Activated naive CD4-positive, alpha-beta T cell treated with anti-CD3 and anti-CD28 coated beads, Interleukin-2, amount 10 ng/mL, durations not matched to agents 7 days and 5 days (primary cell): ENCODE measurements at regions not wholly inside any gene's neighbourhood (a gene's known extent, or its start where the extent isn't known, plus 50 kb on each side); places are given as distances from the start of the nearest gene placed in this dataset.

ENCODE experiments used
- CTCF ChIA-PET: fragments of 350-600 bp; sonication (Branson Sonifier 250); formaldehyde crosslinking; loops from one replicate; lab custom pipeline; 2021; ENCODE audit warnings: antibody characterized with exemption; lab: Charles Lee
- DNase-seq: peaks from one replicate; pipeline ENCODE4 v3.0.0-alpha.2; 2020
- H3K27ac Mint-ChIP-seq: one replicate; pipeline ENCODE4 v1.8.0; 2021; ENCODE audit warnings: mild to moderate bottlenecking, moderate library complexity, mixed read lengths
- H3K27me3 Mint-ChIP-seq: one replicate; pipeline ENCODE4 v1.8.0; 2021; ENCODE audit warnings: mild to moderate bottlenecking, mixed read lengths
- H3K36me3 Mint-ChIP-seq: one replicate; pipeline ENCODE4 v1.8.0; 2021; ENCODE audit warnings: mixed read lengths
- H3K4me1 Mint-ChIP-seq: one replicate; pipeline ENCODE4 v1.8.0; 2021; ENCODE audit warnings: mixed read lengths
- H3K4me3 Mint-ChIP-seq: one replicate; pipeline ENCODE4 v1.8.0; 2021; ENCODE audit warnings: mild to moderate bottlenecking, moderate library complexity, mixed read lengths
- H3K9me3 Mint-ChIP-seq: one replicate; pipeline ENCODE4 v1.8.0; 2021; ENCODE audit warnings: mixed read lengths

- Mint-ChIP-seq H3K27me3 (no peaks in the 10 kb centered on the region), H3K27ac (no peak overlapping the region), H3K9me3 (peaks cover 4% of the 10 kb centered on the region), H3K36me3 (no peaks in the 10 kb centered on the region), H3K4me3 (no peak overlapping the region), H3K4me1 (no peaks in the 10 kb centered on the region)
- no peak for DNase-seq
- CTCF ChIA-PET, result no interaction called here
These were observed 882.9 kb upstream of the ADGRL2 start for GRCh38 chr1:80917826-80918225.

DNA sequence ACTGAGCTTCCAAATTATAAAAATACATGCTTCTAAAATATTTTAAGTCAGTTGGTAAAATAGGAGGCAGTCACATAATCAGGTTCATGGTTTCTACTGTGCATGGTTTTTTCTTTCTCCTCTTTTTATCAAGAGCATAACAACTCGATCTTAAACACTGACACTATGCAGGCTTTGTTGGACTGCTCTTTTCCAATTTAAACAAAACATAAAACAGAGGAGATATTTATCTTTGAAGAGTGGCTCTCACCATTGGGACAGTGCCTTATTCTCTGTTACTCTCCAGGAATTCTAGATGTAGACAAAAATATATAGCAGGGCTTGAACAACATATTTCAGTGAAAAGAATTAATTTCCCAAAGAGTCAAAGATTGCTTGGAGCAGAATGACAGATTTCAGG is 883.5 kb upstream of the ADGRL2 start:
- no peaks in the 10 kb centered on the region for H3K4me1 Mint-ChIP-seq
- CTCF ChIA-PET, result no interaction called here
- no peak overlapping the region for H3K27ac Mint-ChIP-seq
- H3K4me3 Mint-ChIP-seq, result no peak overlapping the region
- no peaks in the 10 kb centered on the region for H3K27me3 Mint-ChIP-seq
- no peaks in the 10 kb centered on the region for H3K36me3 Mint-ChIP-seq
- peaks cover 4% of the 10 kb centered on the region for H3K9me3 Mint-ChIP-seq
- DNase-seq, result no peak

DNA sequence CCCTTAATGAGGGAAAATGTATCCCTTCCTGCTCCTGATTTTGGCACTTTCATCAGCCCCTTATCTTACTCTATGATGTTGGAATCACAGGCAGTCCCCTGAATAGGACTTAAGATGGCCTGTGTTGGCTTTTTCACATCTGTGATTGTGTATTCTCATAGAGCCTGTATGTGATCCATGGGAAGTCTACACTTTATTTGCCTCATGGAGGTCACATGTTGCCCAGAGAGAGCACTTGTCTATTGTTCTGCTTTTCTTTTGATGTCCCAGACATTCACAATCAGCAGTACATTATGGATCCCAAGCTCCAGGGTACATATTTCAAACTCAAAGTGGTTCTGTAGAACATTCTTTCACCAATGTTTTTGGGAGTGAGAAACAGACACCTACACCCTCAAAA is 885.2 kb upstream of the ADGRL2 start:
- CTCF ChIA-PET, result no interaction called here
- Mint-ChIP-seq H3K27ac (no peak overlapping the region), H3K9me3 (peaks cover 1% of the 10 kb centered on the region), H3K4me1 (no peaks in the 10 kb centered on the region), H3K27me3 (no peaks in the 10 kb centered on the region), H3K36me3 (no peaks in the 10 kb centered on the region), H3K4me3 (no peak overlapping the region)
- DNase-seq, result no peak

DNA sequence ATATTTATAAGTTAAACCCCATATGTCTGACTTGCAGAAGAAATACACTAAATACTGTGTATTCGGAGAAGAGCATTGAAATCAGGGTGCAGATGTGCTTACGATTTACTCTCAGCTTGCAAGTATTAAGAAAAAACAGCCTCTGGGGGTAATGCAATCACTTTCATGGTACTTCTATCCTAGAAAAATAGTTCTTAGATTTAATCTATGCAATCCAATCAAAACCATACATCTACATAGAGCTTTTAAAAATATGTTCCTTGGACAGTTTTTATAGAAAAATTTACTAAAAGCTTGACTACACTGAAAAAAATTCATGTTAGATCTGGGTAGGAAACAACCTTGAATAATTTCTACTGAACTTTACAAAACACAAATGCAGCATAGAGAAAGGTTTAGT is 890.3 kb upstream of the ADGRL2 start:
- H3K9me3 Mint-ChIP-seq, result no peaks in the 10 kb centered on the region
- CTCF ChIA-PET, result no interaction called here
- H3K27me3 Mint-ChIP-seq, result no peaks in the 10 kb centered on the region
- no peak overlapping the region for H3K27ac Mint-ChIP-seq
- no peak for DNase-seq
- H3K36me3 Mint-ChIP-seq, result no peaks in the 10 kb centered on the region
- no peak overlapping the region for H3K4me3 Mint-ChIP-seq
- no peaks in the 10 kb centered on the region for H3K4me1 Mint-ChIP-seq

DNA sequence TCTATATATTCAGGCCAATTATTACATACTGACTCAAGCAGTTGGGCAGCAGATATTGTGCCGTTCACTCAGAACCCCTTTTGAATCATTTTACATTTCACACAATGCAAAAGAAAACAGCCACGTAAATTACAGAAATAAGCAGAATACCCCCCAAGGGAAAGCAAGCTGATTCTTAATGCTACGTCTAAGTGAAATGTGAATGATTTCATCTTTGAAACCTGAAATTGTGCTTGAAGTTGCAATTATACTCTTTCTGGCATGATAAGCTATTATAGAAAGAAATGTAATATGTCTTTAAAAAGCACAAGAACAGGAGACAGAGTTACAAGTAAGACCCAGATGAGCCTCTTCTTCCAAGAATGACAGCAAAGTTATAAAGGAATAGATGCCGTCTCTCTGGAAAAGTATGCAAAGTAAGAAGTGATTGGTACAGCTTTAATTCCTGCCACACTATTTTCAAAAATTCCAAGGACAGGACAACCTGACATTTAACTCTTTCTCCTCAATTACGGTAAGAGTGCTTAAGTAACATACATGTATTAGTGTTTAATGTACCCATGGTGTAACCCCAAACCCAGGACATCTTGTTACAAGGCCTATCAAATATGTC is 891.5 kb upstream of the ADGRL2 start:
- Mint-ChIP-seq H3K4me3 (no peak overlapping the region), H3K27ac (no peak overlapping the region), H3K9me3 (no peaks in the 10 kb centered on the region), H3K4me1 (no peaks in the 10 kb centered on the region), H3K27me3 (no peaks in the 10 kb centered on the region), H3K36me3 (no peaks in the 10 kb centered on the region)
- CTCF ChIA-PET, result no interaction called here
- no peak for DNase-seq

DNA sequence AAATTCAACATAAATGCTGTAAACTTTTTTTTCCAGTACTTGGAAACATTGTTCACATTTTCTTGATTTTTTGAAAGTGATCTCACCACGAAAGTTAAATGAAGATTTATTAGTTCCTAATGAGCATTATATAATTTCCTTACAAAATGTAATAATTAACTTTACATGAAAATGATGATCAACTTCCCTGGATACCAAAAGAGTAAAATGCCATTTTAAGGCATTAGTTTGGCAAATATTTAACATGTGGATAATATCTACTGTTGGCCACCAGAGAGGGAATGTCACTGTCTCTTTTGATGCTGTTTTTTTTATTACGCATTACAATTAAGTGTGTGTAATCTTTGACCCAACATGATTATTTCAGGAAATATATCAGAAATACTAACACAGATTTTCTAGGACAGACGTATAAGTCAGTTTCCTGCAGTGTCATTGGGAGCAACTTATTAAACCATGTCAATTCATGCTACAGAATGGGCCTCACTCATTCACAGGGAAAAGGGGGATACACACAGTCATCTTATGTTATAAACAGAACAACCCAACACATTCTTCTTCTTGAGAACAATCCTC is 903.9 kb upstream of the ADGRL2 start:
- no peak for DNase-seq
- Mint-ChIP-seq H3K27me3 (no peaks in the 10 kb centered on the region), H3K4me3 (no peak overlapping the region), H3K4me1 (no peaks in the 10 kb centered on the region), H3K36me3 (no peaks in the 10 kb centered on the region), H3K27ac (no peak overlapping the region), H3K9me3 (peaks cover 2% of the 10 kb centered on the region)
- CTCF ChIA-PET, result no interaction called here

GRCh38 chr1:80894921-80895320 is 905.8 kb upstream of the ADGRL2 start:
- Mint-ChIP-seq H3K4me3 (no peak overlapping the region), H3K9me3 (peaks cover 2% of the 10 kb centered on the region), H3K27me3 (no peaks in the 10 kb centered on the region), H3K4me1 (no peaks in the 10 kb centered on the region), H3K36me3 (no peaks in the 10 kb centered on the region), H3K27ac (no peak overlapping the region)
- DNase-seq, result no peak
- CTCF ChIA-PET, result no interaction called here

GRCh38 chr1:80893115-80893514 is 907.6 kb upstream of the ADGRL2 start:
- Mint-ChIP-seq H3K9me3 (no peaks in the 10 kb centered on the region), H3K4me1 (no peaks in the 10 kb centered on the region), H3K36me3 (no peaks in the 10 kb centered on the region), H3K4me3 (no peak overlapping the region), H3K27me3 (no peaks in the 10 kb centered on the region), H3K27ac (no peak overlapping the region)
- DNase-seq, result no peak
- CTCF ChIA-PET, result no interaction called here

DNA sequence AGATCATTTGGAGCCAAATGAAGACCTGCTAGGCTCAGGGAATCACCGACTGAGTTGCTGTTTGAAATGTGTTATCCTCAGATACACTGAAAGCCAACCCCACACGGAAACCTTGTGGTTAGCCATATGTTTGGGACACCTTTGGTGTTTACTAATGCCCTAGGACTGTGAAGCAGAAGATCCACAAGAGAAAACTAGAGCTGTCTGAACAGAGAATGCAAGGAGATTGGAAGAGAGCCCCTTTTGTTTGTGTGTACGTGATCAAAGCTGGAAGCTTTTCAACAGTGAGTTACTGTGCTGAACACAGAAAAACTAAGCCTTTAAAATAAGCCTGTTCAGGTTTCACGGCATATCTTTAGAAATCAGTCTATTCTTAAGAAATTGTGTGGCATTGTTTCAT is 908.2 kb upstream of the ADGRL2 start:
- DNase-seq, result no peak
- H3K9me3 Mint-ChIP-seq, result no peaks in the 10 kb centered on the region
- CTCF ChIA-PET, result no interaction called here
- no peaks in the 10 kb centered on the region for H3K4me1 Mint-ChIP-seq
- no peak overlapping the region for H3K27ac Mint-ChIP-seq
- H3K27me3 Mint-ChIP-seq, result no peaks in the 10 kb centered on the region
- no peak overlapping the region for H3K4me3 Mint-ChIP-seq
- H3K36me3 Mint-ChIP-seq, result no peaks in the 10 kb centered on the region

GRCh38 chr1:80891871-80892270 is 908.9 kb upstream of the ADGRL2 start:
- no peaks in the 10 kb centered on the region for H3K27me3 Mint-ChIP-seq
- H3K4me3 Mint-ChIP-seq, result no peak overlapping the region
- H3K27ac Mint-ChIP-seq, result no peak overlapping the region
- H3K36me3 Mint-ChIP-seq, result no peaks in the 10 kb centered on the region
- H3K9me3 Mint-ChIP-seq, result peaks cover under 1% of the 10 kb centered on the region
- H3K4me1 Mint-ChIP-seq, result no peaks in the 10 kb centered on the region
- CTCF ChIA-PET, result no interaction called here
- DNase-seq, result no peak

- peaks cover 8% of the 10 kb centered on the region for H3K9me3 Mint-ChIP-seq
- no peak for DNase-seq
- H3K27me3 Mint-ChIP-seq, result no peaks in the 10 kb centered on the region
- CTCF ChIA-PET, result no interaction called here
- no peaks in the 10 kb centered on the region for H3K4me1 Mint-ChIP-seq
- H3K27ac Mint-ChIP-seq, result no peak overlapping the region
- no peaks in the 10 kb centered on the region for H3K36me3 Mint-ChIP-seq
- H3K4me3 Mint-ChIP-seq, result no peak overlapping the region
These were observed 918.2 kb upstream of the ADGRL2 start for GRCh38 chr1:80882553-80882952.

DNA sequence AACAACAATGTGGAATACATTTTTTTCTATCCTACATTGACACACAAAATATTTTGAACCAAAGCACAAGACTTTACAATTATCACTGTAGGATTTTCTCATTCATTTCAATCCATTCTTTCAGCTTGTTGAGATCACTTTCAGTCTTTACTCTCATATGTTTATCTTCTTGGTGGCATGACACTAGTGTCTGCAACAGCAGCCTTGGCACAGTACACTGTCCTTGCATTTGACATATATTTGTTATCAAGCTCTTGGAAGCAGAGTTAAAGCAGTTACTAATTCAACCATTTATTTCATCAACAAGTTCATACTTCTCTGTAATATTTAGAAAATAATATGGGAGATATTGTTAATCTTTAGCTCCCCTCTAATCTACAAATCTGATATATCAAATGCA is 922.4 kb upstream of the ADGRL2 start:
- H3K27ac Mint-ChIP-seq, result no peak overlapping the region
- H3K4me1 Mint-ChIP-seq, result no peaks in the 10 kb centered on the region
- DNase-seq, result no peak
- CTCF ChIA-PET, result no interaction called here
- peaks cover 7% of the 10 kb centered on the region for H3K9me3 Mint-ChIP-seq
- H3K36me3 Mint-ChIP-seq, result no peaks in the 10 kb centered on the region
- H3K4me3 Mint-ChIP-seq, result no peak overlapping the region
- H3K27me3 Mint-ChIP-seq, result no peaks in the 10 kb centered on the region

DNA sequence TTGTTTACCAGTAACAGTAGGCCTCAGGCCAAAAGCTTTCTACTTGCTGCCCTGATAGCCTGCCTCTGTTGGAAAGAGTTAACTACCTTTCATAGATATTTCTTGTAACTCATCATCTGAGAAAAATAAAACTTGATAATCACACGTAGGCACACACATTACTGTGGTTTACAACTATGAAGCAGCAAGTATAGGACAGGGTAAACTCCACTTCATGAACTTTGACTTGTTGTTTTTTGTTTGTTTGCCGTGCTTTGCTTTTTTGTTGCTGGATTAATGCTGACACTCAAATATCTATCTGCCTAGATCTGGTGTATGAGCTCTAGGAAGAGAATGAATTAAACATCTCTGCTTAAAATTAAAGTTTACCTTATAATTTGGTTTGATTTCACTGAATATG is 924.7 kb upstream of the ADGRL2 start:
- H3K9me3 Mint-ChIP-seq, result peaks cover 7% of the 10 kb centered on the region
- no peaks in the 10 kb centered on the region for H3K36me3 Mint-ChIP-seq
- CTCF ChIA-PET, result no interaction called here
- DNase-seq, result no peak
- H3K27me3 Mint-ChIP-seq, result no peaks in the 10 kb centered on the region
- no peak overlapping the region for H3K27ac Mint-ChIP-seq
- H3K4me1 Mint-ChIP-seq, result no peaks in the 10 kb centered on the region
- H3K4me3 Mint-ChIP-seq, result no peak overlapping the region

DNA sequence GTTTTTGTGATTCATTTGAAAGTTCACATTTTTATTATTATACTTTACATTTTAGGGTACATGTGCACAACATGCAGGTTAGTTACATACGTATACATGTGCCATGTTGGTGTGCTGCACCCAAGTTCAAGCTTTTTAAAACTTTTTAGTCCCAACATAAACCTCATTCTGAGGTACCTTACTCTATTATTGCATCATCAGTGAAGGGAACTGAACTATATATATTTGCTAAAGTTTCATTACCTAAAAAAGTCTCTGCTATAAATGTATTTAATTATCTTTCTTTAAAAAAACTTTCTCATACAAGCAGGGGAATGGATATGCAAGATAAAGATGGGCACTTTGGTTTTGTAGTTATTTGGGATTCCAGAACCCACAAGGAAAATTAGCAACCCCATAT is 931.4 kb upstream of the ADGRL2 start:
- no peak overlapping the region for H3K27ac Mint-ChIP-seq
- H3K27me3 Mint-ChIP-seq, result no peaks in the 10 kb centered on the region
- H3K4me1 Mint-ChIP-seq, result no peaks in the 10 kb centered on the region
- H3K9me3 Mint-ChIP-seq, result no peaks in the 10 kb centered on the region
- CTCF ChIA-PET, result no interaction called here
- DNase-seq, result no peak
- H3K4me3 Mint-ChIP-seq, result no peak overlapping the region
- H3K36me3 Mint-ChIP-seq, result no peaks in the 10 kb centered on the region

DNA sequence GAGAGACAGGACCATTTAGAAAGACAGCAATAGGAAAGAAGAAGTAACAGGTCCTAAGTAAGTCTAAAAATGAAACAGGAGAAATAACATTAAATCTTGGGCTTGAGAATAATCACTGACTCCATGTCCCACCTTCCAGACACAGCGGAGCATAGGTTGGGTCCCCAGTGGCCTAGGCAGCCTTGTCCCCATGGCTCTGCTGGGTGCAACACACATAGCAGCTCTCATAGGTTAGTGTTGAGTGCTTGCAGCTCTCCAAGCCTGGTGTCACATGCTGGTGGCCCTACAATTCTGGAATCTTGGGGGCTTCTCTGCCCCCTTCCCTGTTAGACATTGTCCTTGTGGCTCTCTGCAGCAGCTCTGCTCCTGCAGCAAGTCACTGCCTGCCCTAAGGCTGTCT is 952.8 kb upstream of the ADGRL2 start:
- Mint-ChIP-seq H3K27me3 (no peaks in the 10 kb centered on the region), H3K4me1 (no peaks in the 10 kb centered on the region), H3K27ac (no peak overlapping the region), H3K36me3 (no peaks in the 10 kb centered on the region), H3K9me3 (peaks cover 6% of the 10 kb centered on the region), H3K4me3 (no peak overlapping the region)
- no peak for DNase-seq
- CTCF ChIA-PET, result no interaction called here

DNA sequence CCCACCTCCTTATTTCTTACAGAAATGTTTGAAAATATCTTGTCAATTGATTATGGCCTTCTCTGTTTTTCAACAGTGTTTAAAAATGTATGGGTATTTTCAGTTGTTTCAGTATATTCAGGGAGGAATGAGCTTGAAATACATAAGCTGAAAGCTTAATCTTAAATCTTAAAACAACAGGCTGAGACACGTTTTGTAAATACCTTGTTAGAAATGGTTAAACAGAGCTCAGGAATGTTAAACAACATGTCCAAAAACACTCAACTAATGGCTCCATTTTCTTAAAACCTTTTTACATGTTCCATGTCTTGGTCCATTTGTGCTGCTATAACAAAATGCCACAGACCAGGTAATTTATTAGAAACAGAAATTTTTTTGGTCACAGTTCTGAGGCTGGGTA is 953.8 kb upstream of the ADGRL2 start:
- no peak overlapping the region for H3K27ac Mint-ChIP-seq

More for the DNA sequence above, 953.8 kb upstream of the ADGRL2 start:
- Mint-ChIP-seq H3K4me1 (no peaks in the 10 kb centered on the region), H3K36me3 (no peaks in the 10 kb centered on the region), H3K27me3 (no peaks in the 10 kb centered on the region), H3K9me3 (peaks cover 6% of the 10 kb centered on the region), H3K4me3 (no peak overlapping the region)
- DNase-seq, result no peak
- CTCF ChIA-PET, result no interaction called here
